A549 (cell line): ENCODE measurements at regions not wholly inside any gene's neighbourhood (a gene's known extent, or its start where the extent isn't known, plus 50 kb on each side); places are given as distances from the start of the nearest gene placed in this dataset.

Experiments used
- EP300 ChIP-seq, 2 experiments: fragments of >200 bp; sonication (Bioruptor Twin); formaldehyde crosslinking; IDR thresholded peaks; 2 replicates in 1 of 2; 3 replicates in 1 of 2; pipeline ENCODE4 v1.6.1; 2016 to 2017
- POLR2A ChIP-seq: IDR thresholded peaks from 2 replicates; pipeline ENCODE4 v1.6.1; 2012; ENCODE audit warnings: mild to moderate bottlenecking, low read length
- RFX5 ChIP-seq: fragments of 450-650 bp; IDR thresholded peaks from 2 replicates; pipeline ENCODE4 v1.7.1; 2014; ENCODE audit warnings: antibody characterized with exemption, mild to moderate bottlenecking, moderate library complexity
- TF ChIP-seq, protein P1 (sequence below): fragments of >200 bp; sonication (Bioruptor Twin); formaldehyde crosslinking; IDR thresholded peaks from 3 replicates; pipeline ENCODE4 v1.5.1; 2016
- TF ChIP-seq, protein P2 (sequence below): IDR thresholded peaks from 2 replicates; pipeline ENCODE4 v1.6.1; 2012
- TF ChIP-seq, protein P3 (sequence below): fragments of 200-600 bp; sonication (generic); IDR thresholded peaks from 2 replicates; pipeline ENCODE4 v1.6.1; 2016; ENCODE audit warnings: antibody characterized with exemption, mild to moderate bottlenecking, moderate library complexity

DNA sequence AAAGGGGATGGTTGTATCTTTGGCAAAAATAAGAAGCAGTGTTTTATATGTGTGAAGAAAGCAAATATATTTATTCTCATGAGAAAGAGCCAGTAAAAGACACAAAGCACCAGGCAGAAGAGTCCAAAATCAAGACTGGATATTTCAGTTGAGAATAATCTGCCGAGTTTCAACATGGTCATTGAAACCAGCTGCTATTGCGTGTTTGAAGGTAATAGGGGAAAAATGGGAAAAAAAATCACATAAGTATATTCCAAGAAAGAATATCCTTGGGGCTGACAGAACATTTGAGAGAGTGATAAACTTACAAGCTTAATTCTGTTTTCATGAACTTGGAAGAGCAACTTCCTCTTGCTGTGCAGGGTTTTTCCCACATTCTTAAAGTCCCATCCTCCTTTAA, 79.9 kb downstream of the ISOC1 start:
- TF ChIP-seq, protein P1, sequence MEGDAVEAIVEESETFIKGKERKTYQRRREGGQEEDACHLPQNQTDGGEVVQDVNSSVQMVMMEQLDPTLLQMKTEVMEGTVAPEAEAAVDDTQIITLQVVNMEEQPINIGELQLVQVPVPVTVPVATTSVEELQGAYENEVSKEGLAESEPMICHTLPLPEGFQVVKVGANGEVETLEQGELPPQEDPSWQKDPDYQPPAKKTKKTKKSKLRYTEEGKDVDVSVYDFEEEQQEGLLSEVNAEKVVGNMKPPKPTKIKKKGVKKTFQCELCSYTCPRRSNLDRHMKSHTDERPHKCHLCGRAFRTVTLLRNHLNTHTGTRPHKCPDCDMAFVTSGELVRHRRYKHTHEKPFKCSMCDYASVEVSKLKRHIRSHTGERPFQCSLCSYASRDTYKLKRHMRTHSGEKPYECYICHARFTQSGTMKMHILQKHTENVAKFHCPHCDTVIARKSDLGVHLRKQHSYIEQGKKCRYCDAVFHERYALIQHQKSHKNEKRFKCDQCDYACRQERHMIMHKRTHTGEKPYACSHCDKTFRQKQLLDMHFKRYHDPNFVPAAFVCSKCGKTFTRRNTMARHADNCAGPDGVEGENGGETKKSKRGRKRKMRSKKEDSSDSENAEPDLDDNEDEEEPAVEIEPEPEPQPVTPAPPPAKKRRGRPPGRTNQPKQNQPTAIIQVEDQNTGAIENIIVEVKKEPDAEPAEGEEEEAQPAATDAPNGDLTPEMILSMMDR = no peak
- TF ChIP-seq POLR2A (no peak), EP300 (IDR thresholded peaks at IDR 0.05) (no peak), RFX5 (no peak)
- TF ChIP-seq, protein P2, sequence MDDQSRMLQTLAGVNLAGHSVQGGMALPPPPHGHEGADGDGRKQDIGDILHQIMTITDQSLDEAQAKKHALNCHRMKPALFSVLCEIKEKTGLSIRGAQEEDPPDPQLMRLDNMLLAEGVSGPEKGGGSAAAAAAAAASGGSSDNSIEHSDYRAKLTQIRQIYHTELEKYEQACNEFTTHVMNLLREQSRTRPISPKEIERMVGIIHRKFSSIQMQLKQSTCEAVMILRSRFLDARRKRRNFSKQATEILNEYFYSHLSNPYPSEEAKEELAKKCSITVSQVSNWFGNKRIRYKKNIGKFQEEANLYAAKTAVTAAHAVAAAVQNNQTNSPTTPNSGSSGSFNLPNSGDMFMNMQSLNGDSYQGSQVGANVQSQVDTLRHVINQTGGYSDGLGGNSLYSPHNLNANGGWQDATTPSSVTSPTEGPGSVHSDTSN = no peak
- TF ChIP-seq, protein P3, sequence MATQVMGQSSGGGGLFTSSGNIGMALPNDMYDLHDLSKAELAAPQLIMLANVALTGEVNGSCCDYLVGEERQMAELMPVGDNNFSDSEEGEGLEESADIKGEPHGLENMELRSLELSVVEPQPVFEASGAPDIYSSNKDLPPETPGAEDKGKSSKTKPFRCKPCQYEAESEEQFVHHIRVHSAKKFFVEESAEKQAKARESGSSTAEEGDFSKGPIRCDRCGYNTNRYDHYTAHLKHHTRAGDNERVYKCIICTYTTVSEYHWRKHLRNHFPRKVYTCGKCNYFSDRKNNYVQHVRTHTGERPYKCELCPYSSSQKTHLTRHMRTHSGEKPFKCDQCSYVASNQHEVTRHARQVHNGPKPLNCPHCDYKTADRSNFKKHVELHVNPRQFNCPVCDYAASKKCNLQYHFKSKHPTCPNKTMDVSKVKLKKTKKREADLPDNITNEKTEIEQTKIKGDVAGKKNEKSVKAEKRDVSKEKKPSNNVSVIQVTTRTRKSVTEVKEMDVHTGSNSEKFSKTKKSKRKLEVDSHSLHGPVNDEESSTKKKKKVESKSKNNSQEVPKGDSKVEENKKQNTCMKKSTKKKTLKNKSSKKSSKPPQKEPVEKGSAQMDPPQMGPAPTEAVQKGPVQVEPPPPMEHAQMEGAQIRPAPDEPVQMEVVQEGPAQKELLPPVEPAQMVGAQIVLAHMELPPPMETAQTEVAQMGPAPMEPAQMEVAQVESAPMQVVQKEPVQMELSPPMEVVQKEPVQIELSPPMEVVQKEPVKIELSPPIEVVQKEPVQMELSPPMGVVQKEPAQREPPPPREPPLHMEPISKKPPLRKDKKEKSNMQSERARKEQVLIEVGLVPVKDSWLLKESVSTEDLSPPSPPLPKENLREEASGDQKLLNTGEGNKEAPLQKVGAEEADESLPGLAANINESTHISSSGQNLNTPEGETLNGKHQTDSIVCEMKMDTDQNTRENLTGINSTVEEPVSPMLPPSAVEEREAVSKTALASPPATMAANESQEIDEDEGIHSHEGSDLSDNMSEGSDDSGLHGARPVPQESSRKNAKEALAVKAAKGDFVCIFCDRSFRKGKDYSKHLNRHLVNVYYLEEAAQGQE = no peak
